C1 segment of cervical spinal cord (tissue), 14 donors: ENCODE measurements at regions not wholly inside any gene's neighbourhood (a gene's known extent, or its start where the extent isn't known, plus 50 kb on each side); places are given as distances from the start of the nearest gene placed in this dataset.
"Not testable (repeated sequence)": the region's sequence is repeated elsewhere in the genome, so short reads cannot be mapped to it uniquely, and the experiment has no call there.

Experiments
- DNase-seq, 14 donors: peaks; one replicate each; lab custom pipeline; 2025; lab: John Stamatoyannopoulos, UW

- DNase-seq: no peak
These were observed 1054.4 kb upstream of the SPRY2 start for GRCh38 chr13:81395368-81395767.

- DNase-seq: no peak
These were observed 1053.7 kb upstream of the SPRY2 start for GRCh38 chr13:81394640-81395039.

- no peak for DNase-seq
These were observed 1052.8 kb upstream of the SPRY2 start for GRCh38 chr13:81393721-81394120.

- no peak for DNase-seq
These were observed 1052.2 kb upstream of the SPRY2 start for GRCh38 chr13:81393110-81393509.

- DNase-seq: no peak
These were observed 1047.5 kb upstream of the SPRY2 start for GRCh38 chr13:81388400-81388799.

GRCh38 chr13:81383444-81383843 lies 1042.5 kb upstream of the SPRY2 start:
- no peak for DNase-seq

GRCh38 chr13:81382246-81382645 lies 1041.3 kb upstream of the SPRY2 start:
- no peak for DNase-seq

GRCh38 chr13:81381560-81381959 lies 1040.6 kb upstream of the SPRY2 start:
- no peak for DNase-seq

GRCh38 chr13:81379183-81379582 lies 1038.3 kb upstream of the SPRY2 start:
- DNase-seq: no peak

- DNase-seq: no peak
These were observed 1037.0 kb upstream of the SPRY2 start for GRCh38 chr13:81377921-81378320.

GRCh38 chr13:81375709-81376108 lies 1034.8 kb upstream of the SPRY2 start:
- no peak for DNase-seq

- not testable (repeated sequence) for DNase-seq
These were observed 1021.8 kb upstream of the SPRY2 start for GRCh38 chr13:81362711-81363110.

- no peak for DNase-seq
These were observed 1009.1 kb upstream of the SPRY2 start for GRCh38 chr13:81350056-81350455.

GRCh38 chr13:81340118-81341069 lies 999.5 kb upstream of the SPRY2 start:
- not testable (repeated sequence) for DNase-seq

GRCh38 chr13:81339666-81340065 lies 998.7 kb upstream of the SPRY2 start:
- not testable (repeated sequence) for DNase-seq

- DNase-seq: no peak
These were observed 993.6 kb upstream of the SPRY2 start for GRCh38 chr13:81334481-81334880.

- DNase-seq: no peak
These were observed 986.0 kb upstream of the SPRY2 start for GRCh38 chr13:81326913-81327312.

GRCh38 chr13:81320516-81320915 lies 979.6 kb upstream of the SPRY2 start:
- no peak for DNase-seq

- DNase-seq: no peak
These were observed 978.4 kb upstream of the SPRY2 start for GRCh38 chr13:81319351-81319750.

GRCh38 chr13:81318231-81319019 lies 977.5 kb upstream of the SPRY2 start:
- DNase-seq: no peak

GRCh38 chr13:81314461-81314860 lies 973.5 kb upstream of the SPRY2 start:
- no peak for DNase-seq

GRCh38 chr13:81305928-81306327 lies 965.0 kb upstream of the SPRY2 start:
- no peak for DNase-seq
